Pons (tissue), 1 donor: ENCODE measurements at regions not wholly inside any gene's neighbourhood (a gene's known extent, or its start where the extent isn't known, plus 50 kb on each side); places are given as distances from the start of the nearest gene placed in this dataset.

ENCODE experiments used
- DNase-seq: peaks from one replicate; pipeline ENCODE4 v3.0.0-alpha.2; 2016; ENCODE audit warnings: low spot score

GRCh38 chr1:200252531-200252930, 157.3 kb downstream of the ZNF281 start:
- no peak for DNase-seq

GRCh38 chr1:200250469-200250868, 159.4 kb downstream of the ZNF281 start:
- DNase-seq = no peak

- DNase-seq = no peak
Observed at GRCh38 chr1:200248541-200248940, 161.3 kb downstream of the ZNF281 start.

GRCh38 chr1:200247518-200247917, 162.3 kb downstream of the ZNF281 start:
- no peak for DNase-seq

- no peak for DNase-seq
Observed at GRCh38 chr1:200245473-200245872, 164.4 kb downstream of the ZNF281 start.

GRCh38 chr1:200243042-200243437, 166.8 kb downstream of the ZNF281 start:
- no peak for DNase-seq

GRCh38 chr1:200242110-200243041, 167.5 kb downstream of the ZNF281 start:
- peak; percentile 21 for DNase-seq

GRCh38 chr1:200240656-200241055, 169.2 kb downstream of the ZNF281 start:
- no peak for DNase-seq

GRCh38 chr1:200238311-200238710, 171.5 kb downstream of the ZNF281 start:
- no peak for DNase-seq

- no peak for DNase-seq
Observed at GRCh38 chr1:200237066-200237465, 172.8 kb downstream of the ZNF281 start.

- DNase-seq = no peak
Observed at GRCh38 chr1:200234938-200235337, 174.9 kb downstream of the ZNF281 start.

GRCh38 chr1:200233393-200233792, 176.4 kb downstream of the ZNF281 start:
- no peak for DNase-seq

GRCh38 chr1:200231787-200232231, 178.0 kb downstream of the ZNF281 start:
- DNase-seq = no peak

GRCh38 chr1:200230671-200231070, 179.2 kb downstream of the ZNF281 start:
- DNase-seq = no peak

GRCh38 chr1:200228486-200228885, 181.3 kb downstream of the ZNF281 start:
- DNase-seq = no peak

- no peak for DNase-seq
Observed at GRCh38 chr1:200228081-200228480, 181.8 kb downstream of the ZNF281 start.
